ENCODE measurements at regions not wholly inside any gene's neighbourhood (a gene's known extent, or its start where the extent isn't known, plus 50 kb on each side); places are given as distances from the start of the nearest gene placed in this dataset.
"Not testable (repeated sequence)": the region's sequence is repeated elsewhere in the genome, so short reads cannot be mapped to it uniquely, and the experiment has no call there.

DNA sequence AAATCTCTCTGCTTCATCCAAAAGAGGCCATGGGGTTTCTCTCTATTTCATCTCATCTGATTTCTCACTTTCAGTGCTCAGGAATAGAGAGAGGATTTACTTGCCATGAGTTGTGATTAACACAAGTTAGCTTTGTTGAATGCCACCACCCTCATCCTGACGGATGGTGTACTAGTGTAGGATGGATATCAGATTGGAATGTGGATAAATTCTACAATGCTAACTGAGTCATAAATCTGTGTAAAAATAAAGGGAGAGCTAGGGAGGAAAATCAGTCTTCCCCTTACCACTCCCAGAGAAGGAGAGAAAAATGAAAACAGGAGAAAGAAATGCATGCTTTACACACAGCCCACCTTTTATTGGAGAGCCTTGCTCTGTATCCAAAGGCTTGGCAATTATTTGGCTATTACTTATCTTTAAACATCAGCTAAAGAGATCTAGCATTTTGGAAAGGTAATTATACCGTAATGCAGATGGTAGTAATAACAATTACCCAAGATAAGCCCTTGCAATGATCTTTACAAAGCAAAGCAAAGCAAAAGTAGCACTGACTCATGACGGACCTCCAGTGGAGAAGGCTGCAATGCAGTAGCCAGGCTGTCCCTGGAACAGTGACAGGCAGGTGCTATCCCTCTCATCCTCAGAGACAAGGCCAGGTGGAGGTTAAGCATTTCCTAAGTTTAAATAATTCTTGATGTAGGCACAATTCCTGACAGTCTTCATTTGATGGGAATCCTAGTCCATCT, 306.3 kb upstream of the PPARGC1A start:
- DNase-seq = peak; percentile 60

- no peak for DNase-seq
Measured at GRCh38 chr4:24192018-24192641, 302.3 kb upstream of the PPARGC1A start.

DNA sequence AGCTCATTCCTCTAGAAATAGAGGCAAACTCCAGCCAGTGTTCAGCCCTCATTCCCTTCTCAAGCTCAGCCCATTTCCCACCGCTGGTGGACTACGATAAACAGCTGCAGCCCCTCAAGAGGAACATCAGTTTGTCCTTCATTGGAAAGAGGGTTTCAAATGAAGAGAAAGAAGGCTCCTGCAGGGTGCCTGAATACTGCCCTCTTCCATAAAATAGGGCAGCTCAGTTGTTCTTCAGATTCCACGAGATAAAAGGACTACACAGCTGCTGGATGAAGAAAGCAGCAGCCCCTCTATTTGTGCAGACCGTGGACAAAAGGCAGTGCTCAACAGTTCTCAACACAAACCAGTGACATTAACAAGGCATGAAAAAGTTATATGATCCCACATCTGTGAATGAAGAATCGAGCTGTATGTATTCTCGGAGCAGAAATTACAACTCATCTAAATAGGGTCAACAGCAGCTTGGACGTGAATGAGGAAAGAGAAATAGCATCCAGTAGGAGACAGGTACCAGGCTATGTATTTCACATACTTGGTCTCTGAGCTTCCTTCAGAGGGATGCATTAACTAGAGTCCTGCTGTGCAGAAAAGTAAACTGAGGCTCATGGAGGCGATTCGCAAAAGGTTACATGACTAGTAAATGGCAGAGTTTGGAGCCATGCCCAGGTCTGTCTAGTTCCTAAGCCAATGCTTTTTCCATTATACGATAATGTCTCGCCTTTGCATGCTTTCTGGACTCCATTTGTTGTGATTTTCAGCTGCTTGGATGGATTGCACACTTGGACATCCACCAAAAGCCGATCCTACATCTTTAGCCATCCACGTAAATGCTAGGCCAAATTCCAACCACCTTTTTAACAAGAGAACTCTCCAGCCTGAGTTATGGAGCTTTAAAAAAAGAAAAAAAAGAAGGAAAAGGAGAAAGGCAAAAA, 301.2 kb upstream of the PPARGC1A start:
- DNase-seq = no peak

GRCh38 chr4:24188459-24188858, 298.6 kb upstream of the PPARGC1A start:
- DNase-seq = no peak

GRCh38 chr4:24186466-24186865, 296.6 kb upstream of the PPARGC1A start:
- DNase-seq = no peak

DNA sequence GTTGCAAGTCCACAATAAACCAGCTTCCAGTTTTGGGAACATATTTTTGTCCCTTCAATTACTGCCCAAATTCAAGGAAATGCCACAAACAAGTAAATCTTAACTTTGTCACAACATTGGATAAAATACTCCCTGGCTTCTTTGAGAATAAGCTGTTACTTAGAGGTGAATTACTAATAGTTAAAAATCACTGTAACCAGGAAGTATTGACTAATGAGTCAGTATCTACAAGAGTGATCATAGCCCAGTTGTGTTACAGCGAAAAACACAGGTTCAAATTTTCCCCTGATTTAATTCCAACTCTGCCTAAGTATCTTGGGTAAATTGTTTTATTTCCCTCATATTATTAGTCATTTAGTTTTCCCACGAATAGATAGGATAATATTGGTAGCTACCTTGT, 291.2 kb upstream of the PPARGC1A start:
- no peak for DNase-seq

DNA sequence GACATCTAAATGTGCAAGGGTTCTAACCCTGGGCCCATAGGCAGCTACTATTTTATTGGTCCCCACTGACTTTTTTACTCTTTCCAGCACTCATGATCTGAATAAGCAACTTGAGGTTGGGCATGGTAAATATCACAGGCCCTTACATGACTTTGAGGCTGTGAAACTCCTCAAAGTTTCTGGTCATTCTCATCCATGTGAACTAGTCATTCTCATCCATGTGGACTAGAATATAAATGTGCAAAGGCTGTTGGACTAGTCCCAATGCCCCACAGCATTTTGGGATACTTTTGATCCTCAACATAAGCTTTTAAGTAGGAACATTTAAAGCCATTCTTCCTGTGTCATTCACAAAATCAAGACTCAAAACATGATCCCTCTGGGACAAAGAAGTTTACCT, 290.7 kb upstream of the PPARGC1A start:
- no peak for DNase-seq

DNA sequence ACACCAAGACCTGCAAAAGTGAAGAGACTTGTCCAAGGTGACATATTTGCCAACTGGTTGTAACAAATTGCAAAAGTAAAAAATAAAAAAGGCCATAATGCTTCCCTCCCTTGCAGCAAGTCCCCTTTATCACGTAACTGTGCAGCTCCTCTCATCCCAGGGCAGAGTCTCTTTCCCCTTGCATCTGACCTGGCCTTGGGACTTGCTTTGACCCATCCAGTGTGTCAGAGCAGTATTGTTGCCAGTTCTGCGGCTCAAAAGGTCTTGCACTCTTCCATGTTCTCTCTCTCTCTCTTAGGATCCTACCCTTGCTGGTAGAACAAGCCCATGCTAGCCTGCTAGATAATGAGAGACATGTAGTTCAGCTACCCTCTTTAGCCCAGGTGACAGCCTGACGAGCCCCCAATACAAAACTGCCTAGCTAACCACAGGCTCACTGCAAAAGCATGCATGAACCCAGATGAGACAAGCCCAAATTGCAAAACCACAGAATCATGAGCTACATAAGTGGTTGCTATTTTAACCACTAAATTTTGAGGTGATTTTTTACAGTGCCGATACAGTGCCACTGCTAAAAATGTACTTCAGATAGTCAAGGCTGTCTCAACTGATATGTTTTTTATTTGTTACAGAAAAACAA, 289.5 kb upstream of the PPARGC1A start:
- no peak for DNase-seq

DNA sequence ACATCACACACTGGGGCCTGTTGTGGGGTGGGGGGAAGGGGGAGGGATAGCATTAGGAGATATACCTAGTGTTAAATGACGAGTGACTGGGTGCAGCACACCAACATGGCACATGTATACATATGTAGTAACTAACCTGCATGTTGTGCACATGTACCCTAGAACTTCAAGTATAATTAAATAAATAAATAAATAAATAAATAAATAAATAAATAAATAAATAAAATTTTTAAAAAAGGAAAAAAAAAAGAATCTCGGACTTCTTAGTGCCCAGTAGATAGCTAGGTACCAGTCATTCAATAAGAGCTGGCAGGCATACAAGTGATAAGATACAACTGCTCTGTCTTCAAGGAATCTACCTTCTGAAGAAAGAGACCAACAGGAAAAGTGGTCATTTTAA, 287.6 kb upstream of the PPARGC1A start:
- DNase-seq = not testable (repeated sequence)

GRCh38 chr4:24175707-24176106, 285.9 kb upstream of the PPARGC1A start:
- no peak for DNase-seq

DNA sequence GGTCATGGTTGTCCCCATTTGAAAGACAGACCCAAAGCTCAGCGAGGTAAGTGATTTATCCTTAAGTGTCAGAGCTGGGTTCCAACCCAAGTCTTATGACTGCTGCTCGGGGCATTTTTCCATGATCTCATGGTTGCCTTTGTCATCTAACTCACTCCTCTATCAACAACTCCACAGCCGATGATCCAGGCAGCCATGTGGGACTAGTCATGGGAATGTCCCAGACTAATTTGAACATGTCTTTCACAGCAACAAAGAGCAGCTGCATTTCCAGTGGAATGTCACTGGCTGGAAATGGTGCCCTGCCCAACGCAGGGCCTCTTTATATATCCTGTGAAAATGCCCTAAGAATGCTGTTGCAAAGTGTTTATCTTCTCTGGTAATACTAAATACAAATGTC, 284.8 kb upstream of the PPARGC1A start:
- DNase-seq = no peak

GRCh38 chr4:24172406-24172805, 282.6 kb upstream of the PPARGC1A start:
- DNase-seq = no peak

GRCh38 chr4:24169956-24170355, 280.1 kb upstream of the PPARGC1A start:
- DNase-seq = peak; percentile 94

DNA sequence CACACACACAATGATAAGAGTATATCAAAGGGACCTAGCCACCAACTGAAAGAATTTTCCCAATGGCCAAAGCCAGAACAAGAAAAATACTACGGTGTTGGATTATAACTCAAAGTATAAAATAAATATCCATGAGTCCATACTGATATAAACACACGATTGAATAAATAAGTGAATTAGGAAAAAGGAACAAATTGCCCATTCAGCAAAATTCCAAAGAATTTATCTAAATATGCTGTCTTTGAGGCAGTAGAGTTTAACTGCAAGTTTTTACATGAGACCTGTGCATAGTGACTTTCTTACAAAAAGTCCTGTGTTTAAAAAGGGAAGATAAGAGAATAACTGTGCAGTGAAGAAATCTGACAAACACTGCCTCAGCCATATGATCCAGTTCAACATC, 278.8 kb upstream of the PPARGC1A start:
- DNase-seq = no peak

- no peak for DNase-seq
Measured at GRCh38 chr4:24166501-24166900, 276.7 kb upstream of the PPARGC1A start.

GRCh38 chr4:24164797-24165196, 274.9 kb upstream of the PPARGC1A start:
- DNase-seq = no peak

GRCh38 chr4:24164054-24164693, 274.3 kb upstream of the PPARGC1A start:
- no peak for DNase-seq

DNA sequence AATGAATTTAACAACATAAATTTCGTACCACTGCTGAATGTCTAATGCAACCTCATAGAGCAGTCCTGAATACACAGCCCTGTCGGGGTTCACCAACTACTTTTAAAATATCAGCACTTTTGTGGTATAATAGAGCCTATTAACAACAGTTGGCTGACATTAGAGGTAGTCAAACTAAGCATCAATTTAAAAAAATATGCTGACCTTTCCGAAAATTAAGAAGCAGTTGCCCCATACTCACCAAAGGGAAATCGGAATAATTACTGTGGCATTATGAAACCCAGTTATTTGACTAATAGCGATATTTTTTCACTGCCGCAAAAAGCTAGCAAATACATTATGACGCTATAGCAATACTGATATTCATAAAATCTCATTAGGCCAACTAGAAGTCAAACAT, 273.5 kb upstream of the PPARGC1A start:
- no peak for DNase-seq

DNA sequence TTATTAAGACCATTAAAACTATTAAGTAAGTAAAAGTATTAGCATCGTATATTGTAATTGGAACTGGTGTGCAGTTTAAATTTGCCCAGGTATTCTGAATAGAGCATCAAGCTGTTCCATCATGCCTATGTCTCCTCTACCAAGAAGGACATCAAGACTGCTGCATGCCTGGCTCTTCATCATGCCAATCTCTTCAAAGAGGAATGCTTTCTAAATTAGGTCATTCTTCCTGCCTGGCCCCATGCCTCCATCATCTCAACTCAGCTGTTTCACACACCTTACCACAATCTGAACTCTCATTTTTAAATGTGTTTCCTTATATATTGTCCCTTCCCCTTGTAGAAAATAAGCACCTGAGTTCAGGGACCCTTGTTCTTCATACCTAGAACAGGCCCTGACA, 270.5 kb upstream of the PPARGC1A start:
- no peak for DNase-seq

GRCh38 chr4:24158031-24158430, 268.2 kb upstream of the PPARGC1A start:
- DNase-seq = peak; percentile 63

GRCh38 chr4:24150034-24150433, 260.2 kb upstream of the PPARGC1A start:
- no peak for DNase-seq

DNA sequence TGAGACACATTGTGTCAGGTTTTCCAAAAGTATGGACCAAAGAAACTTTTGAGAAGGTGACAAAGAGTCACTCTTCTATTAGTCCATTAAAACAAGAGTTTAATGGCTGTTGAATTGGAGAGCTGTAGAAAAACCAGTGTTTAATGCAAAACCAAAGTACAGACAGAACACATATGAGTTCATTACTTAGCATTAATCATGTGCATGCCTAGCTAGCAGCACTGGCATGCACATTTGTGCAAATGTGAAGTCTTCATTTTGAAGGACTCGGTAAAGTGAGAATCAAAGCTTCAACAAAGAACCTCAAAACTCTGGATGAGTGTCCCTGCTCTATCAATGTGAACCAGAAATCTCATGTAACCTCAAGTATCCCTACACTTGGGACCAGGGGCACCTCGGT, 256.3 kb upstream of the PPARGC1A start:
- DNase-seq = no peak

- DNase-seq = no peak
Measured at GRCh38 chr4:24145591-24145990, 255.7 kb upstream of the PPARGC1A start.

Measured in COR-L47 (cell line).